ACHN (cell line): ENCODE measurements at regions not wholly inside any gene's neighbourhood (a gene's known extent, or its start where the extent isn't known, plus 50 kb on each side); places are given as distances from the start of the nearest gene placed in this dataset.

Source experiments
- DNase-seq: peaks from one replicate; pipeline ENCODE4 v3.0.0-alpha.2; 2015
- in situ Hi-C: cut with HindIII; loops from 2 replicates; pipeline ENCODE4 v1.10.0; 2017; ENCODE audit warnings: low sequenced_read_pairs, low pct_ligation_motif_present, low pct_unique_long_range_greater_than_20kb

GRCh38 chr10:10786109-10787090, 231.3 kb upstream of the CELF2 start:
- in situ Hi-C loops = no loop called here

GRCh38 chr10:10787586-10787985, 230.1 kb upstream of the CELF2 start:
- no peak for DNase-seq
- in situ Hi-C loops = no loop called here

More at GRCh38 chr10:10786109-10787090, 231.3 kb upstream of the CELF2 start:
- DNase-seq = no peak

- in situ Hi-C loops = no loop called here
Measured at GRCh38 chr10:10788761-10789160, 228.9 kb upstream of the CELF2 start.

GRCh38 chr10:10791869-10792268, 225.8 kb upstream of the CELF2 start:
- no peak for DNase-seq
- in situ Hi-C loops = no loop called here

More at GRCh38 chr10:10788761-10789160, 228.9 kb upstream of the CELF2 start:
- no peak for DNase-seq

GRCh38 chr10:10792681-10793080, 225.0 kb upstream of the CELF2 start:
- in situ Hi-C loops = no loop called here
- peak; percentile 75 for DNase-seq

GRCh38 chr10:10794046-10794445, 223.6 kb upstream of the CELF2 start:
- in situ Hi-C loops = no loop called here
- no peak for DNase-seq

GRCh38 chr10:10794791-10795191, 222.9 kb upstream of the CELF2 start:
- in situ Hi-C loops = no loop called here
- no peak for DNase-seq

- in situ Hi-C loops = no loop called here
- DNase-seq = no peak
Measured at GRCh38 chr10:10796061-10796773, 221.5 kb upstream of the CELF2 start.

- in situ Hi-C loops = no loop called here
- no peak for DNase-seq
Measured at GRCh38 chr10:10796774-10797415, 220.8 kb upstream of the CELF2 start.

GRCh38 chr10:10797513-10797912, 220.2 kb upstream of the CELF2 start:
- in situ Hi-C loops = no loop called here
- DNase-seq = no peak

GRCh38 chr10:10798102-10798863, 219.4 kb upstream of the CELF2 start:
- in situ Hi-C loops = no loop called here
- DNase-seq = no peak

- DNase-seq = no peak
- in situ Hi-C loops = no loop called here
Measured at GRCh38 chr10:10798864-10799192, 218.8 kb upstream of the CELF2 start.

- in situ Hi-C loops = no loop called here
- no peak for DNase-seq
Measured at GRCh38 chr10:10800961-10801360, 216.7 kb upstream of the CELF2 start.

- DNase-seq = no peak
- in situ Hi-C loops = no loop called here
Measured at GRCh38 chr10:10803278-10803677, 214.4 kb upstream of the CELF2 start.

GRCh38 chr10:10804061-10804460, 213.6 kb upstream of the CELF2 start:
- in situ Hi-C loops = no loop called here

GRCh38 chr10:10804998-10805740, 212.5 kb upstream of the CELF2 start:
- DNase-seq = peak; percentile 12

More at GRCh38 chr10:10804061-10804460, 213.6 kb upstream of the CELF2 start:
- DNase-seq = no peak

GRCh38 chr10:10807106-10807505, 210.6 kb upstream of the CELF2 start:
- DNase-seq = no peak
- in situ Hi-C loops = no loop called here

More at GRCh38 chr10:10804998-10805740, 212.5 kb upstream of the CELF2 start:
- in situ Hi-C loops = no loop called here

GRCh38 chr10:10811562-10811961, 206.1 kb upstream of the CELF2 start:
- no peak for DNase-seq
- in situ Hi-C loops = no loop called here
